GM23338 (cell line): ENCODE measurements at regions not wholly inside any gene's neighbourhood (a gene's known extent, or its start where the extent isn't known, plus 50 kb on each side); places are given as distances from the start of the nearest gene placed in this dataset.

Source experiments
- ATAC-seq: fragments of 200-7000 bp; cut with Tn5 transposase; 3 replicates; pipeline ENCODE4 v1.9.1; 2020
- DNase-seq: peaks from one replicate; pipeline ENCODE4 v3.0.0-alpha.2; 2015; ENCODE audit warnings: low spot score
- H2AFZ ChIP-seq: fragments of 200-600 bp; sonication (generic); 2 replicates; pipeline ENCODE4 v1.8.0; 2016; ENCODE audit warnings: antibody characterized with exemption, mild to moderate bottlenecking, moderate library complexity
- H3F3A ChIP-seq: fragments of 200-600 bp; sonication (generic); replicated peaks from 2 replicates; pipeline ENCODE4 v1.8.0; 2017; ENCODE audit warnings: antibody characterized with exemption, mixed run types, low read depth
- H3K27ac ChIP-seq: fragments of 200-600 bp; sonication (generic); 2 replicates; pipeline ENCODE4 v1.6.1; 2016; ENCODE audit warnings: low read depth
- H3K27me3 ChIP-seq: fragments of 200-600 bp; sonication (generic); 2 replicates; pipeline ENCODE4 v1.8.0; 2016; ENCODE audit warnings: mild to moderate bottlenecking, mixed run types, moderate library complexity; ENCODE audit not compliant: insufficient read depth
- H3K36me3 ChIP-seq: fragments of 200-600 bp; sonication (generic); 2 replicates; pipeline ENCODE4 v1.8.0; 2016; ENCODE audit warnings: mild to moderate bottlenecking; ENCODE audit not compliant: insufficient read depth
- H3K4me1 ChIP-seq: fragments of 200-600 bp; sonication (generic); 2 replicates; pipeline ENCODE4 v1.8.0; 2016; ENCODE audit warnings: mild to moderate bottlenecking, moderate library complexity; ENCODE audit not compliant: insufficient read depth
- H3K4me2 ChIP-seq: fragments of 200-600 bp; sonication (generic); 2 replicates; pipeline ENCODE4 v1.7.1; 2017; ENCODE audit warnings: mixed run types
- H3K4me3 ChIP-seq: fragments of 200-600 bp; sonication (generic); 2 replicates; pipeline ENCODE4 v1.6.1; 2016; ENCODE audit warnings: mixed run types
- H3K79me2 ChIP-seq: fragments of 200-600 bp; sonication (generic); replicated peaks from 2 replicates; pipeline ENCODE4 v1.8.0; 2017; ENCODE audit warnings: mild to moderate bottlenecking; ENCODE audit not compliant: insufficient read depth
- H3K9me2 ChIP-seq: fragments of 200-600 bp; sonication (generic); 2 replicates; pipeline ENCODE4 v1.8.0; 2017; ENCODE audit not compliant: insufficient read depth
- H4K20me1 ChIP-seq: fragments of 200-600 bp; sonication (generic); replicated peaks from 2 replicates; pipeline ENCODE4 v1.8.0; 2017; ENCODE audit warnings: mild to moderate bottlenecking; ENCODE audit not compliant: insufficient read depth
- H3K27ac Mint-ChIP-seq: 2 replicates; pipeline ENCODE4 v1.8.0; 2020; ENCODE audit warnings: inconsistent platforms, mild to moderate bottlenecking, moderate library complexity, mixed read lengths
- H3K27me3 Mint-ChIP-seq: 3 replicates; pipeline ENCODE4 v1.8.0; 2022; ENCODE audit warnings: low read depth, mild to moderate bottlenecking, moderate library complexity, mixed read lengths, inconsistent platforms; ENCODE audit not compliant: insufficient read depth, poor library complexity
- H3K36me3 Mint-ChIP-seq: 3 replicates; pipeline ENCODE4 v1.8.0; 2021; ENCODE audit warnings: low read depth, mild to moderate bottlenecking, inconsistent platforms, moderate library complexity, mixed read lengths
- H3K4me1 Mint-ChIP-seq: 3 replicates; pipeline ENCODE4 v1.8.0; 2020; ENCODE audit warnings: mild to moderate bottlenecking, inconsistent platforms, mixed read lengths
- H3K4me3 Mint-ChIP-seq: 3 replicates; pipeline ENCODE4 v1.8.0; 2021; ENCODE audit warnings: moderate library complexity, mild to moderate bottlenecking, inconsistent platforms, mixed read lengths
- H3K9me3 Mint-ChIP-seq: 3 replicates; pipeline ENCODE4 v1.8.0; 2020; ENCODE audit warnings: moderate library complexity, mild to moderate bottlenecking, inconsistent platforms, mixed read lengths
- CREB1 ChIP-seq: fragments of 250-450 bp; sonication (Bioruptor Pico); IDR thresholded peaks from 2 replicates; pipeline ENCODE4 v1.5.0; 2020; ENCODE audit warnings: low read depth, mild to moderate bottlenecking, moderate library complexity
- ETS1 ChIP-seq: IDR thresholded peaks from 2 replicates; pipeline ENCODE4 v1.6.1; 2016; ENCODE audit warnings: antibody characterized with exemption
- EZH2 ChIP-seq: fragments of 200-600 bp; sonication (generic); IDR thresholded peaks from one replicate; pipeline ENCODE4 v1.8.0; 2017; ENCODE audit warnings: antibody characterized with exemption, mild to moderate bottlenecking, low read depth; ENCODE audit not compliant: unreplicated experiment
- EZH2phosphoT487 ChIP-seq: fragments of 200-600 bp; sonication (generic); IDR thresholded peaks from one replicate; pipeline ENCODE4 v1.8.1; 2018; ENCODE audit warnings: antibody characterized with exemption; ENCODE audit not compliant: unreplicated experiment
- JUNB ChIP-seq: IDR thresholded peaks from one replicate; pipeline ENCODE4 v1.6.1; 2016; ENCODE audit warnings: antibody characterized with exemption; ENCODE audit not compliant: unreplicated experiment
- NANOG ChIP-seq: IDR thresholded peaks from 2 replicates; pipeline ENCODE4 v1.6.1; 2016; ENCODE audit warnings: antibody characterized with exemption, borderline replicate concordance
- STAT1 ChIP-seq: IDR thresholded peaks from one replicate; pipeline ENCODE4 v1.6.1; 2016; ENCODE audit warnings: antibody characterized with exemption; ENCODE audit not compliant: unreplicated experiment
- ZNF114 ChIP-seq: fragments of 250-450 bp; sonication (Bioruptor Pico); IDR thresholded peaks from 2 replicates; pipeline ENCODE4 v1.5.0; 2020; ENCODE audit warnings: mild to moderate bottlenecking, moderate library complexity
- ZNF331 ChIP-seq: fragments of 250-450 bp; sonication (Bioruptor Pico); IDR thresholded peaks from 2 replicates; pipeline ENCODE4 v1.5.0; 2020; ENCODE audit warnings: low read depth, mild to moderate bottlenecking, moderate library complexity
- ZNF462 ChIP-seq: fragments of 250-450 bp; sonication (Bioruptor Pico); IDR thresholded peaks from 2 replicates; pipeline ENCODE4 v1.5.0; 2020; ENCODE audit warnings: mild to moderate bottlenecking, moderate library complexity

- H3K27ac ChIP-seq, result no peak overlapping the region
- Mint-ChIP-seq H3K4me3 (no peak overlapping the region), H3K27ac (no peak overlapping the region), H3K9me3 (peaks cover 8% of the 10 kb centered on the region), H3K36me3 (peaks cover 8% of the 10 kb centered on the region), H3K27me3 (no peaks in the 10 kb centered on the region), H3K4me1 (peaks cover 3% of the 10 kb centered on the region; the same call in 1 of the 3 replicates)
- TF ChIP-seq CREB1 (CRISPR knock-in tag) (no peak), NANOG (no peak), ZNF462 (no peak), ZNF114 (CRISPR knock-in tag) (no peak), EZH2phosphoT487 (no peak), EZH2 (no peak), ZNF331 (CRISPR knock-in tag) (no peak), ETS1 (no peak), JUNB (no peak), STAT1 (no peak)
- H3K4me1 ChIP-seq, result no peaks in the 10 kb centered on the region
- no peaks in the 10 kb centered on the region for H4K20me1 ChIP-seq
- 0 out of 2 replicates have a peak, but pooled peaks cover 3% of the 10 kb centered on the region for H3K9me2 ChIP-seq
- H3K27me3 ChIP-seq, result no peaks in the 10 kb centered on the region
- no peak overlapping the region for H3K4me3 ChIP-seq
- no peaks in the 10 kb centered on the region for H3K36me3 ChIP-seq
- H2AFZ ChIP-seq, result no peak overlapping the region
- H3F3A ChIP-seq, result no peaks in the 10 kb centered on the region
- H3K4me2 ChIP-seq, result no peak overlapping the region
- DNase-seq, result no peak
- no peaks in the 10 kb centered on the region for H3K79me2 ChIP-seq
- no peak for ATAC-seq
These were observed 424.6 kb downstream of the PABPC4L start for GRCh38 chr4:133776961-133777360.
